ENCODE measurements at regions not wholly inside any gene's neighbourhood (a gene's known extent, or its start where the extent isn't known, plus 50 kb on each side); places are given as distances from the start of the nearest gene placed in this dataset.
"Not testable (repeated sequence)": the region's sequence is repeated elsewhere in the genome, so short reads cannot be mapped to it uniquely, and the experiment has no call there.

DNA sequence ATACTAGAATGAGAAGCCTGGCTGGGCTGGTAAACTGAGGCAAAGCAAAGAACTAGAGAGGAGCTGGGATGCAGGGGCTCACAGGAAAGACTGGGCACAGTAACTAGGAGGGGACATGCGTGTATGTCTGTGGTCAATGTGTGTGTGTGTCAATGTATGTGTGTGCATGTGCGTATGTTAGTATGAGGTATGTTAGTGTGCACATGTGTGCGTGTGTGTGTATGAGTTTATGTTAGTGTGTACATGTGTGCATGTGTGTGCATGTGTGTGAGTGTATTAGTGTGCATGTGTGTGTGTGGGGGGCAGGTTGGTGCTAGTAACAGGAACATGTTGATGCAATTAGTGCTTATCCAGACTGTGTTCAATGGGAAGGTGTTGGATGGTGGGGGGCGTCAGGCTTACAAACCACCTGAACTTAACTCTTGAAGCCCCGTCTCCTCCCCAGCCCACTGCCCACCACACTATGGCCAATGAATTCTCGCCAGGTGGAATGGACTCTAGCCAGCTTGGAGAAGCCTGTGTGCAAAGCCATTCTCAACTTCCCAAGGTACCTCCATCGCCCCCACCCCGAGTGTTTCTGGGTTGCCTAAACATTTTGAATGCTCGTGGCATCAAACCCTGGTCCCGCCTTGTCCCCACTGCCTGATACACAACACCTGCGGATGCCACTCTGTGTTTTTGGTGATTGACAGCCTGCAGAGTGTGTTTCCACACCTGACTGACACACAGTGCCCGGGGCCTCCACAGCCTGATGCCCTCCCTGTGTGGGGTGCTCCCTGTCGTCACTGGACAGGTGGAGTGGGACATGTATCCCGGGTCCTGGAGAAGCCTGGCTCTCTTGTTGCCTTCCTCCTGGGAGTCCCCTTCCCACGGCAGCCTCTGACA, 90.1 kb upstream of the ASB18 start:
- H3K4me3 ChIP-seq (ENCODE audit: low read depth, low read length): no peak overlapping the region
- no peak for TF ChIP-seq CTCF (IDR thresholded peaks at IDR 0.05; ENCODE audit: low read depth, low read length)

GRCh38 chr2:236354973-236355595, 90.9 kb upstream of the ASB18 start:
- TF ChIP-seq CTCF (IDR thresholded peaks at IDR 0.05; ENCODE audit: low read depth, low read length): no peak
- H3K4me3 ChIP-seq (ENCODE audit: low read depth, low read length): no peak overlapping the region

GRCh38 chr2:236355911-236356310, 91.7 kb upstream of the ASB18 start:
- TF ChIP-seq CTCF (IDR thresholded peaks at IDR 0.05; ENCODE audit: low read depth, low read length): no peak
- no peak overlapping the region for H3K4me3 ChIP-seq (ENCODE audit: low read depth, low read length)

GRCh38 chr2:236356321-236356720, 92.1 kb upstream of the ASB18 start:
- H3K4me3 ChIP-seq (ENCODE audit: low read depth, low read length): not testable (repeated sequence)

- H3K4me3 ChIP-seq (ENCODE audit: low read depth, low read length): not testable (repeated sequence)
Measured at GRCh38 chr2:236358482-236358881, 94.3 kb upstream of the ASB18 start.

DNA sequence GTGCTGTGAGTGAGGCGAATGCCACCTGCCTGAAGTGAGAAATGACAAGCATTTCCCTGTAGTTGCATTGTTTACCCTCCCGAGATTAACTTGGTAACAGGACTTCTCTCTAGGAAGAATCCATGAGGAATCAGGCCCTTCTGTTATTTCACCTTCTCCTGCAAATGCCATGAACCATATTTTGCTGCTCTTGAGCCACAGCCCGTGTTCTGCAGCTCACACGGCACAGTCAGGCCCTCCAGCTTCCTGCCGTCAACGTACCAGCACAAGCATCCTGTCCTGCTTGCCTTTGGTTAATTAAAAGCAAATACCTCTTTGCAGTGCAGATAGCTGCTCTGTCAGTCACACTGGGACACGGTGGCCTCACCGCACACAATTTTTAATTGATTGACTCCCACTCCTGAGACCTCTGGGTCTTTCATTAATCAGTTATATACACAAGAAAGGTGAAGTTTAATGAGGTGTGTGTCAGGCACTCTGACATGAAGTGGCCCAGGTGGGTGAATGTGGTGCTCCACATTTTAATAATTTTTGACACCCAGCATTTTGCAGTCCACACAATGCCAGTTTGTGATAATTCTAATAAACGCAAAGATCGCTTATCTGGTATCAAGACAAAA, 95.3 kb upstream of the ASB18 start:
- no peak overlapping the region for H3K4me3 ChIP-seq (ENCODE audit: low read depth, low read length)
- no peak for TF ChIP-seq CTCF (IDR thresholded peaks at IDR 0.05; ENCODE audit: low read depth, low read length)

- H3K4me3 ChIP-seq (ENCODE audit: low read depth, low read length): no peak overlapping the region
- no peak for TF ChIP-seq CTCF (IDR thresholded peaks at IDR 0.05; ENCODE audit: low read depth, low read length)
Measured at GRCh38 chr2:236360496-236360895, 96.3 kb upstream of the ASB18 start.

- TF ChIP-seq CTCF (IDR thresholded peaks at IDR 0.05; ENCODE audit: low read depth, low read length): no peak
- H3K4me3 ChIP-seq (ENCODE audit: low read depth, low read length): no peak overlapping the region
Measured at GRCh38 chr2:236363711-236364277, 99.6 kb upstream of the ASB18 start.

Data from WI38 (cell line).